ENCODE measurements at regions not wholly inside any gene's neighbourhood (a gene's known extent, or its start where the extent isn't known, plus 50 kb on each side); places are given as distances from the start of the nearest gene placed in this dataset.

- H3K27ac ChIP-seq, result no peak overlapping the region
These were observed 83.5 kb upstream of the THY1 start for GRCh38 chr11:119506436-119506835.

DNA sequence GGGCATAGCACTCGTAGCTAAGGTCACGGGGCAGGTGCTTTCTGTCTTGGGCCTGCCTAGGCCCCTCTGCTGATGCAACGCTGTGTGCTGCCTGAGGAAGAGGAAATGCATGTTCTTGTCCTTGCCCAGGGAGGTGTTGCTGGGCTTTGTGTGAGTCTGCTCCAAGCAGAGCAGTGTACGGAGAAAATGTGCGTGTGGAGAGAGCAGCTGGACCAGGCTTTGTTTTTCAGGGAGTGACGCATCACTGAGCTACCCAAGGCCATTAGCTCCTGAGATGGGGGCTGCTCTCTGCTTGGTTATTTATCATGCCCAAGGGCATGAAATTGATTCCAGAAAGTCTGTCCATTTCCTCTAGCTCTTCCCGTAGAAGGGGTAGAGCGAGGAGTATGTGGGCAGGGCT, 82.9 kb upstream of the THY1 start:
- Histone ChIP-seq H3K36me3 (no peaks in the 10 kb centered on the region), H3K4me3 (no peak overlapping the region), H3K4me1 (no peaks in the 10 kb centered on the region), H3K9me3 (no peaks in the 10 kb centered on the region), H3K27me3 (peaks cover 0 to 2% of the 10 kb centered on the region in 2 donors), H3K27ac (no peak overlapping the region)
- DNase-seq (ENCODE audit: low spot score in 2 of 2), result no peak
- WGBS, 2 donors, result 78 to 80% methylated on average over 8 of the region's 8 CpGs
- TF ChIP-seq POLR2A (IDR thresholded peaks at IDR 0.05) (no peak), EP300 (IDR thresholded peaks at IDR 0.05) (no peak)
- TF ChIP-seq, protein P1, sequence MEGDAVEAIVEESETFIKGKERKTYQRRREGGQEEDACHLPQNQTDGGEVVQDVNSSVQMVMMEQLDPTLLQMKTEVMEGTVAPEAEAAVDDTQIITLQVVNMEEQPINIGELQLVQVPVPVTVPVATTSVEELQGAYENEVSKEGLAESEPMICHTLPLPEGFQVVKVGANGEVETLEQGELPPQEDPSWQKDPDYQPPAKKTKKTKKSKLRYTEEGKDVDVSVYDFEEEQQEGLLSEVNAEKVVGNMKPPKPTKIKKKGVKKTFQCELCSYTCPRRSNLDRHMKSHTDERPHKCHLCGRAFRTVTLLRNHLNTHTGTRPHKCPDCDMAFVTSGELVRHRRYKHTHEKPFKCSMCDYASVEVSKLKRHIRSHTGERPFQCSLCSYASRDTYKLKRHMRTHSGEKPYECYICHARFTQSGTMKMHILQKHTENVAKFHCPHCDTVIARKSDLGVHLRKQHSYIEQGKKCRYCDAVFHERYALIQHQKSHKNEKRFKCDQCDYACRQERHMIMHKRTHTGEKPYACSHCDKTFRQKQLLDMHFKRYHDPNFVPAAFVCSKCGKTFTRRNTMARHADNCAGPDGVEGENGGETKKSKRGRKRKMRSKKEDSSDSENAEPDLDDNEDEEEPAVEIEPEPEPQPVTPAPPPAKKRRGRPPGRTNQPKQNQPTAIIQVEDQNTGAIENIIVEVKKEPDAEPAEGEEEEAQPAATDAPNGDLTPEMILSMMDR (IDR thresholded peaks at IDR 0.05), result no peak

More at GRCh38 chr11:119506436-119506835, 83.5 kb upstream of the THY1 start:
- Histone ChIP-seq H3K27me3 (peaks cover 0 to 6% of the 10 kb centered on the region in 2 donors), H3K4me3 (no peak overlapping the region), H3K4me1 (no peaks in the 10 kb centered on the region), H3K9me3 (no peaks in the 10 kb centered on the region), H3K36me3 (no peaks in the 10 kb centered on the region)
- DNase-seq (ENCODE audit: low spot score in 2 of 2), result no peak
- TF ChIP-seq POLR2A (IDR thresholded peaks at IDR 0.05) (no peak), EP300 (IDR thresholded peaks at IDR 0.05) (no peak)
- TF ChIP-seq, protein P1 (IDR thresholded peaks at IDR 0.05), result no peak
- WGBS, 2 donors, result 61 to 72% methylated on average over 3 of the region's 3 CpGs

- no peak for DNase-seq (ENCODE audit: low spot score in 2 of 2)
- H3K27me3 ChIP-seq, result peaks cover 0 to 4% of the 10 kb centered on the region in 2 donors
- no peak overlapping the region for H3K4me3 ChIP-seq
- H3K9me3 ChIP-seq, result no peaks in the 10 kb centered on the region
- no peaks in the 10 kb centered on the region for H3K36me3 ChIP-seq
- WGBS, 2 donors, result 66 to 71% methylated on average over 5 of the region's 5 CpGs
- H3K27ac ChIP-seq, result no peak overlapping the region
- TF ChIP-seq POLR2A (IDR thresholded peaks at IDR 0.05), result no peak
- TF ChIP-seq, protein P1 (IDR thresholded peaks at IDR 0.05), result no peak
- TF ChIP-seq EP300 (IDR thresholded peaks at IDR 0.05), result no peak
- H3K4me1 ChIP-seq, result no peaks in the 10 kb centered on the region
These were observed 82.1 kb upstream of the THY1 start for GRCh38 chr11:119505071-119505470.

- 76 to 79% methylated on average over 1 of the region's 1 CpG for WGBS, 2 donors
- Histone ChIP-seq H3K9me3 (no peaks in the 10 kb centered on the region), H3K4me3 (no peak overlapping the region), H3K36me3 (no peaks in the 10 kb centered on the region), H3K27ac (no peak overlapping the region), H3K4me1 (no peaks in the 10 kb centered on the region), H3K27me3 (peaks cover 0 to 9% of the 10 kb centered on the region in 2 donors)
- no peak for DNase-seq (ENCODE audit: low spot score in 2 of 2)
- TF ChIP-seq EP300 (IDR thresholded peaks at IDR 0.05) (no peak), POLR2A (IDR thresholded peaks at IDR 0.05) (no peak)
- TF ChIP-seq, protein P1 (IDR thresholded peaks at IDR 0.05), result no peak
These were observed 81.4 kb upstream of the THY1 start for GRCh38 chr11:119504371-119504770.

DNA sequence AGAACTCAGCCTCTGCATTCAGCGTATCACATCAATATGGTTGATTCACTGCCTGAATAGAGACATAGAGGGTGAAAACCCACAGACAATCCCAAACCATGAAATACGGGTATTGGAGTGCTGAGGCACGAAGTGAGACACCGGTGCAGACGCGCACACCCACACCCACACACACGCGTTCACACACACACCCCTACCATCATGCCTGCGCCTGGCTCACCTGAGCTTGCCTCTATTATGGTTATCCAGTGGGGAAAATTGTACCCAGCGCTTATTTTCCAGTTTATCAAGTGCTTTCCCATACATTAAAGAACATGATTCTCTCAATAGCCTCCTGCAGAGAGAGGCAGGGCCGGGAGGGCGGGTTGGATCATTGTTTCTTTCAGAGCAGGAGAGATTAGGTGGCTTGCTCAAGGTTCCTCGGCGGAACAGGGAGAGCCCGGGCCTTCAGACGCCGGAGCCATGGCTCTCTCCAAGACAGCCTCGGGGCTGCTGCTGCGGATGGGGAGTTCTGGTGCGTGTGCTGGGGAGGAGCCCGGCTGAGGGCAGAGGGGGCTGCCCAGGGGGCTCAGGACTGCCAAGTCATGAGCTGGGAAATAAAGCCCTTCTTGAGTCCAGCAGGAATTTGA, 78.9 kb upstream of the THY1 start:
- H3K36me3 ChIP-seq, result no peaks in the 10 kb centered on the region
- H3K9me3 ChIP-seq, result no peaks in the 10 kb centered on the region
- H3K4me3 ChIP-seq, result no peak overlapping the region
- H3K27me3 ChIP-seq, result peaks cover 0 to 9% of the 10 kb centered on the region in 2 donors
- H3K4me1 ChIP-seq, result no peaks in the 10 kb centered on the region
- TF ChIP-seq EP300 (IDR thresholded peaks at IDR 0.05) (no peak), POLR2A (IDR thresholded peaks at IDR 0.05) (no peak)
- TF ChIP-seq, protein P1 (IDR thresholded peaks at IDR 0.05), result no peak
- DNase-seq (ENCODE audit: low spot score in 2 of 2), result no peak
- whole genome bisulfite sequencing, 2 donors, result 47 to 49% methylated on average over 20 to 21 of the region's 21 CpGs
- no peak overlapping the region for H3K27ac ChIP-seq

Data from tibial nerve (tissue), 4 donors.